ENCODE measurements at regions not wholly inside any gene's neighbourhood (a gene's known extent, or its start where the extent isn't known, plus 50 kb on each side); places are given as distances from the start of the nearest gene placed in this dataset.

GRCh38 chr14:38003746-38004609 lies 203.7 kb upstream of the SSTR1 start:
- no peak for TF ChIP-seq CTCF (IDR thresholded peaks at IDR 0.05)
- no peak for TF ChIP-seq POLR2A (IDR thresholded peaks at IDR 0.05)

Data from upper lobe of left lung (tissue), 4 donors.